Muscle of leg (tissue), 3 donors: ENCODE measurements at regions not wholly inside any gene's neighbourhood (a gene's known extent, or its start where the extent isn't known, plus 50 kb on each side); places are given as distances from the start of the nearest gene placed in this dataset.

Experiments used
- DNase-seq: peaks from one replicate; pipeline ENCODE4 v3.0.0; 2013
- H3K27ac ChIP-seq: one replicate; pipeline ENCODE4 v1.5.1; 2013; ENCODE audit warnings: mild to moderate bottlenecking, low read length, control low read depth
- H3K27me3 ChIP-seq: one replicate; pipeline ENCODE4 v1.6.1; 2013; ENCODE audit warnings: low read length; ENCODE audit not compliant: control insufficient read depth, insufficient read depth
- H3K36me3 ChIP-seq: one replicate; pipeline ENCODE4 v1.6.1; 2013; ENCODE audit warnings: low read length; ENCODE audit not compliant: control insufficient read depth, insufficient read depth
- H3K4me1 ChIP-seq: one replicate; pipeline ENCODE4 v1.6.1; 2013; ENCODE audit warnings: low read length; ENCODE audit not compliant: control insufficient read depth, insufficient read depth
- H3K4me3 ChIP-seq: one replicate; pipeline ENCODE4 v1.5.1; 2013; ENCODE audit warnings: low read length, control low read depth
- H3K9me3 ChIP-seq: replicated peaks from 2 replicates; pipeline ENCODE4 v1.6.1; 2013; ENCODE audit warnings: low read depth, low read length; ENCODE audit not compliant: control insufficient read depth
- WGBS: methylation state at CpG from one replicate; pipeline ENCODE4 v1.1.5; 2013; ENCODE audit warnings: missing lambda C conversion rate; ENCODE audit not compliant: insufficient coverage; 5-methylcytosine and 5-hydroxymethylcytosine counted together

GRCh38 chr2:42926434-42927333, 134.3 kb upstream of the HAAO start:
- Histone ChIP-seq H3K36me3 (no peaks in the 10 kb centered on the region), H3K4me3 (no peak overlapping the region), H3K27me3 (no peaks in the 10 kb centered on the region), H3K4me1 (peaks cover 98% of the 10 kb centered on the region), H3K27ac (peak overlapping the region; percentile 96), H3K9me3 (no peaks in the 10 kb centered on the region)
- DNase-seq, result peak; percentile 69
- 46% methylated on average over 26 of the region's 26 CpGs for WGBS

- Histone ChIP-seq H3K27me3 (no peaks in the 10 kb centered on the region), H3K4me1 (peaks cover 98% of the 10 kb centered on the region), H3K4me3 (no peak overlapping the region), H3K36me3 (no peaks in the 10 kb centered on the region), H3K27ac (peak overlapping the region; percentile 96), H3K9me3 (no peaks in the 10 kb centered on the region)
- DNase-seq, result peak; percentile 77
- 27% methylated on average over 11 of the region's 12 CpGs for WGBS
Measured at GRCh38 chr2:42925742-42926433, 133.5 kb upstream of the HAAO start.

- no peak overlapping the region for H3K4me3 ChIP-seq
- 21% methylated on average over 6 of the region's 12 CpGs for WGBS
- H3K27me3 ChIP-seq, result no peaks in the 10 kb centered on the region
- H3K27ac ChIP-seq, result peak overlapping the region; percentile 96
- H3K9me3 ChIP-seq, result no peaks in the 10 kb centered on the region
- H3K4me1 ChIP-seq, result peaks cover 90% of the 10 kb centered on the region
- no peak for DNase-seq
- no peaks in the 10 kb centered on the region for H3K36me3 ChIP-seq
Measured at GRCh38 chr2:42924418-42924886, 132.1 kb upstream of the HAAO start.

GRCh38 chr2:42923580-42924417, 131.4 kb upstream of the HAAO start:
- Histone ChIP-seq H3K9me3 (no peaks in the 10 kb centered on the region), H3K36me3 (no peaks in the 10 kb centered on the region), H3K27ac (peak overlapping the region; percentile 96), H3K4me1 (peaks cover 87% of the 10 kb centered on the region), H3K4me3 (no peak overlapping the region), H3K27me3 (no peaks in the 10 kb centered on the region)
- 80% methylated on average over 2 of the region's 5 CpGs for WGBS
- DNase-seq, result no peak

- Histone ChIP-seq H3K27ac (peak overlapping the region; percentile 96), H3K4me1 (peaks cover 82% of the 10 kb centered on the region), H3K27me3 (no peaks in the 10 kb centered on the region), H3K36me3 (no peaks in the 10 kb centered on the region), H3K9me3 (no peaks in the 10 kb centered on the region), H3K4me3 (no peak overlapping the region)
- peak; percentile 89 for DNase-seq
- 47% methylated on average over 4 of the region's 6 CpGs for WGBS
Measured at GRCh38 chr2:42922790-42923579, 130.6 kb upstream of the HAAO start.

- Histone ChIP-seq H3K36me3 (no peaks in the 10 kb centered on the region), H3K27ac (peak overlapping the region; percentile 96), H3K4me3 (no peak overlapping the region), H3K9me3 (no peaks in the 10 kb centered on the region), H3K4me1 (peaks cover 77% of the 10 kb centered on the region), H3K27me3 (no peaks in the 10 kb centered on the region)
- DNase-seq, result no peak
- 60% methylated on average over 2 of the region's 2 CpGs for WGBS
Measured at GRCh38 chr2:42922293-42922692, 129.9 kb upstream of the HAAO start.

DNA sequence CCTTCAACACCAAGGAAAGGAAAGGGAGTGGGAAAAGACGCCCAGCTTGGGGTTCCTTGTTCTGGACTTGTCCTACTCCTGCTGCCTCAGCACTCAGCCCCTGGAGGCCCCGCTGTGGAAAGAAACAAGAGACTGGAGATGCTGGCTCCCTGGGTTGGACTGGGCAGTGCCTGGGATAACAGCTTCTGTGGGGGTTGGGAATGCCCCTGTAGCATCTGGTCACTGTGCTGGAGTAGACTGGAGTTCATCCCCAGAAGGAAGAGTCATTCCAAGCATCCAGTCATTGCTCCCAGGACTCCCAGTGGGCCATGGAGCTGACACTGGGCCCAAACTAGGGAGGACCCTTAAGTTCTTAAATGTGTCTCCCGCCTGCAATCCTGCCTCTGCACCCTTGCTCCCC, 129.3 kb upstream of the HAAO start:
- peaks cover 75% of the 10 kb centered on the region for H3K4me1 ChIP-seq
- WGBS, result 80% methylated on average over 2 of the region's 3 CpGs
- no peaks in the 10 kb centered on the region for H3K27me3 ChIP-seq
- H3K4me3 ChIP-seq, result no peak overlapping the region
- H3K9me3 ChIP-seq, result no peaks in the 10 kb centered on the region
- DNase-seq, result no peak
- no peaks in the 10 kb centered on the region for H3K36me3 ChIP-seq
- peak overlapping the region; percentile 96 for H3K27ac ChIP-seq

GRCh38 chr2:42921147-42921520, 128.8 kb upstream of the HAAO start:
- no peaks in the 10 kb centered on the region for H3K9me3 ChIP-seq
- H3K36me3 ChIP-seq, result no peaks in the 10 kb centered on the region
- WGBS, result 64% methylated on average over 4 of the region's 4 CpGs
- peak overlapping the region; percentile 96 for H3K27ac ChIP-seq
- no peaks in the 10 kb centered on the region for H3K27me3 ChIP-seq
- no peak for DNase-seq
- peaks cover 69% of the 10 kb centered on the region for H3K4me1 ChIP-seq
- no peak overlapping the region for H3K4me3 ChIP-seq

DNA sequence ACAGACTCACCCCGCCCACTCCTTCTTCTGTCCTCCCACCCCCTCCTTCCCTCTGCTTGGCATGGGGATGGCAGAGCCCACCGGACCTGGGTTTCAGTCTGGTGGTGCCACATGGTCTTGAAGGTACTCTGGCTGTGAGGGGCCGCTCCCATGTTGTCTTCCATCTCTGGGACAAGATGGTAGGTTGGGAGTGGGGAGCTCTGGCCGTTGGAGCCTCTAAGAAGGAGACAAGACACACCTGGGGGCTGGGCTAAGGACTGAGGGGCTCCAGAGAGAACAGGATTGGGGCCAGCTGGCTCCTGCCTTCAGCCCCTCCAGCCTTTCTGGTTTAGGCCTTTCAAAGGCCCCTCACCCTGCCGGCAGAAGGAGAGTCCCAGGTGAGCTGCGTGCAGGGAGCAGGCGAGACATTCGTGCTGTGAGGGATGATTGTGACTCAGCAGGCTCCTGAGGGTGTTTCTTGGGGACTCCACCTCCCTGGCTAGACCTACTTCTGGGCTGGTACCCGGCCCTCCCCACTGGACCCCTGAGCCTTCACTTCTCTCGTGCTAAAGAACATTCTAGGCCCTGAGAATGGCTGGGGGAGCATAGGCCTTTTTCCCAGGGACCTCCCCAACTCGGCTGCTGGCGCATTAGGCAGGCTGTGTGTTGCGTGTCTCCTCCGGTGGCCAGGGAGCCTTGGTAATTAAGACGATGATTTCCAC, 128.2 kb upstream of the HAAO start:
- Histone ChIP-seq H3K27me3 (peaks cover 2% of the 10 kb centered on the region), H3K27ac (no peak overlapping the region), H3K9me3 (no peaks in the 10 kb centered on the region), H3K4me3 (no peak overlapping the region), H3K4me1 (peaks cover 64% of the 10 kb centered on the region), H3K36me3 (no peaks in the 10 kb centered on the region)
- no peak for DNase-seq
- WGBS, result 86% methylated on average over 9 of the region's 15 CpGs
